B cell (primary cell): ENCODE measurements at regions not wholly inside any gene's neighbourhood (a gene's known extent, or its start where the extent isn't known, plus 50 kb on each side); places are given as distances from the start of the nearest gene placed in this dataset.

Experiments used
- ATAC-seq: fragments of 200-7000 bp; cut with Tn5 transposase; one replicate; pipeline ENCODE4 v1.10.0; 2021; ENCODE audit warnings: low read depth, mild to moderate bottlenecking, moderate number of reproducible peaks, moderate library complexity
- CTCF ChIA-PET: fragments of 350-600 bp; sonication (Branson Sonifier 250); formaldehyde crosslinking; loops from one replicate; lab custom pipeline; 2021; ENCODE audit warnings: antibody characterized with exemption, inconsistent platforms; lab: Charles Lee
- POLR2A ChIA-PET: fragments of 350-600 bp; sonication (Branson Sonifier 250); formaldehyde crosslinking; loops from one replicate; lab custom pipeline; 2021; ENCODE audit warnings: antibody characterized with exemption; lab: Charles Lee
- DNase-seq: peaks from one replicate; pipeline ENCODE4 v3.0.0; 2013
- H2AFZ ChIP-seq: 2 replicates; pipeline ENCODE4 v1.6.1; 2012; ENCODE audit warnings: mild to moderate bottlenecking, low read depth, low read length; ENCODE audit not compliant: insufficient read depth, poor library complexity, severe bottlenecking
- H3K27ac ChIP-seq, 2 donors: 1 replicate in 1 of 2; 2 replicates in 1 of 2; pipeline ENCODE4 v1.5.1; 2012 to 2013; ENCODE audit warnings: low read length in 2 of 2, mild to moderate bottlenecking in 2 of 2, moderate library complexity in 1 of 2
- H3K27me3 ChIP-seq, 4 experiments: fragments of 200-600 bp in 1 of 4; sonication (generic) in 1 of 4; replicated peaks in 1 of 4; 1 replicate in 2 of 4; 2 replicates in 2 of 4; pipeline versions ENCODE4 v1.6.1 to v1.7.0; 2013 to 2016; ENCODE audit warnings: low read length in 3 of 4, mild to moderate bottlenecking in 2 of 4, mixed read lengths in 1 of 4, moderate library complexity in 1 of 4; ENCODE audit not compliant: insufficient read depth in 4 of 4, control insufficient read depth in 3 of 4; ENCODE audit errors: control extremely low read depth in 1 of 4
- H3K36me3 ChIP-seq, 2 experiments: replicated peaks in 1 of 2; 1 replicate in 1 of 2; 2 replicates in 1 of 2; pipeline versions ENCODE4 v1.6.1 to v1.7.1; 2013; ENCODE audit warnings: low read length in 1 of 2; ENCODE audit not compliant: insufficient read depth in 2 of 2, control insufficient read depth in 1 of 2; ENCODE audit errors: control extremely low read depth in 1 of 2, extremely low read depth in 1 of 2
- H3K4me1 ChIP-seq, 2 donors: fragments of 200-600 bp in 1 of 2; sonication (generic) in 1 of 2; 1 replicate in 1 of 2; 2 replicates in 1 of 2; pipeline versions ENCODE4 v1.5.1 to v1.6.1; 2013 to 2017; ENCODE audit warnings: low read length in 2 of 2; ENCODE audit not compliant: control insufficient read depth in 2 of 2, insufficient read depth in 2 of 2
- H3K4me2 ChIP-seq: replicated peaks from 2 replicates; pipeline ENCODE3; 2012; ENCODE audit warnings: mild to moderate bottlenecking, low read depth, low read length; ENCODE audit not compliant: poor library complexity, severe bottlenecking
- H3K4me3 ChIP-seq, 5 experiments: fragments of 200-600 bp in 1 of 5; sonication (generic) in 1 of 5; 1 replicate in 3 of 5; 2 replicates in 2 of 5; pipeline versions ENCODE4 v1.5.1 to v1.7.0; 2011 to 2016; ENCODE audit warnings: low read length in 4 of 5, mild to moderate bottlenecking in 4 of 5, low read depth in 2 of 5, control low read depth in 1 of 5, moderate library complexity in 1 of 5; ENCODE audit not compliant: insufficient read depth in 1 of 5; ENCODE audit errors: control extremely low read depth in 1 of 5, extremely low read depth in 1 of 5
- H3K79me2 ChIP-seq: fragments of 200-600 bp; sonication (generic); one replicate; pipeline ENCODE4 v1.6.0; 2016; ENCODE audit warnings: low read length; ENCODE audit not compliant: control insufficient read depth, insufficient read depth
- H3K9ac ChIP-seq: fragments of 200-600 bp; sonication (generic); 2 replicates; pipeline ENCODE4 v1.6.1; 2017; ENCODE audit warnings: mild to moderate bottlenecking, low read length, moderate library complexity
- H3K9me3 ChIP-seq, 3 donors: one replicate each; pipeline versions ENCODE4 v1.6.1 to v1.7.1; 2013; ENCODE audit warnings: low read length in 2 of 3; ENCODE audit not compliant: control insufficient read depth in 2 of 3, insufficient read depth in 1 of 3; ENCODE audit errors: control extremely low read depth in 1 of 3
- H4K20me1 ChIP-seq: 2 replicates; pipeline ENCODE4 v1.6.0; 2012; ENCODE audit warnings: mild to moderate bottlenecking, low read length; ENCODE audit not compliant: insufficient read depth, control insufficient read depth, poor library complexity, severe bottlenecking
- H3K27ac Mint-ChIP-seq: one replicate; pipeline ENCODE4 v1.8.0; 2021; ENCODE audit warnings: mixed read lengths
- H3K27me3 Mint-ChIP-seq: one replicate; pipeline ENCODE4 v1.8.0; 2021; ENCODE audit warnings: mixed read lengths
- H3K4me1 Mint-ChIP-seq: one replicate; pipeline ENCODE4 v1.8.0; 2021; ENCODE audit warnings: mixed read lengths
- H3K4me3 Mint-ChIP-seq: one replicate; pipeline ENCODE4 v1.8.0; 2021; ENCODE audit warnings: mixed read lengths
- H3K9me3 Mint-ChIP-seq: one replicate; pipeline ENCODE4 v1.8.0; 2022; ENCODE audit warnings: mixed read lengths; ENCODE audit not compliant: insufficient read depth
- CTCF ChIP-seq: fragments of 200-600 bp; IDR thresholded peaks from one replicate; pipeline ENCODE4 v1.8.0; 2022; ENCODE audit warnings: antibody characterized with exemption, mild to moderate bottlenecking
- EZH2 ChIP-seq: IDR thresholded peaks from 2 replicates; pipeline ENCODE4 v1.6.1; 2012; ENCODE audit warnings: borderline replicate concordance, low read depth, mild to moderate bottlenecking, moderate library complexity, low read length; ENCODE audit not compliant: insufficient read depth, poor library complexity, severe bottlenecking
- WGBS: methylation state at CpG from one replicate; pipeline ENCODE4 v1.1.5; 2013; ENCODE audit warnings: missing lambda C conversion rate; ENCODE audit not compliant: insufficient coverage; 5-methylcytosine and 5-hydroxymethylcytosine counted together
- intact Hi-C: fragments of 100-400 bp; cut with micrococcal nuclease; formaldehyde crosslinking; loops from one replicate; pipeline ENCODE4 v1.10.0; 2022

GRCh38 chr17:77428749-77429368 lies 288.1 kb downstream of the SEC14L1 start:
- POLR2A ChIA-PET, result interaction anchor here (1.0 to 5.3 kb wide), 13 partner anchors 11 to 98 kb away, joined by 3 to 48 read pairs (median 12); no protein-coding TSS in a partner anchor
- Histone ChIP-seq H3K4me3 (no peak overlapping the region), H3K4me2 (peak overlapping the region; percentile 65), H3K79me2 (peaks cover 57% of the 10 kb centered on the region), H3K4me1 (peaks cover 91 to 92% of the 10 kb centered on the region in 2 donors), H2AFZ (no peak overlapping the region), H3K36me3 (no peaks in the 10 kb centered on the region), H4K20me1 (no peaks in the 10 kb centered on the region), H3K9me3 (no peaks in the 10 kb centered on the region), H3K27me3 (no peaks in the 10 kb centered on the region), H3K27ac (peak overlapping the region; percentile 43 to 45), H3K9ac (peak overlapping the region; percentile 35)
- DNase-seq (no peak), ATAC-seq (no peak)
- Mint-ChIP-seq H3K27ac (peak overlapping the region; percentile 85), H3K27me3 (no peaks in the 10 kb centered on the region), H3K4me3 (peak overlapping the region; percentile 81), H3K9me3 (no peaks in the 10 kb centered on the region), H3K4me1 (peaks cover 74% of the 10 kb centered on the region)
- intact Hi-C loops, result loop anchor here (1.0 to 2.0 kb wide), 2 partner anchors 23 to 98 kb away; no protein-coding TSS in a partner anchor
- CTCF ChIA-PET, result interaction anchor here (1.0 to 27.0 kb wide), 21 partner anchors 10 to 590 kb away, joined by 3 to 699 read pairs (median 10); no protein-coding TSS in a partner anchor
- 56% methylated on average over 16 of the region's 16 CpGs for WGBS
- TF ChIP-seq CTCF (no peak), EZH2 (no peak)

DNA sequence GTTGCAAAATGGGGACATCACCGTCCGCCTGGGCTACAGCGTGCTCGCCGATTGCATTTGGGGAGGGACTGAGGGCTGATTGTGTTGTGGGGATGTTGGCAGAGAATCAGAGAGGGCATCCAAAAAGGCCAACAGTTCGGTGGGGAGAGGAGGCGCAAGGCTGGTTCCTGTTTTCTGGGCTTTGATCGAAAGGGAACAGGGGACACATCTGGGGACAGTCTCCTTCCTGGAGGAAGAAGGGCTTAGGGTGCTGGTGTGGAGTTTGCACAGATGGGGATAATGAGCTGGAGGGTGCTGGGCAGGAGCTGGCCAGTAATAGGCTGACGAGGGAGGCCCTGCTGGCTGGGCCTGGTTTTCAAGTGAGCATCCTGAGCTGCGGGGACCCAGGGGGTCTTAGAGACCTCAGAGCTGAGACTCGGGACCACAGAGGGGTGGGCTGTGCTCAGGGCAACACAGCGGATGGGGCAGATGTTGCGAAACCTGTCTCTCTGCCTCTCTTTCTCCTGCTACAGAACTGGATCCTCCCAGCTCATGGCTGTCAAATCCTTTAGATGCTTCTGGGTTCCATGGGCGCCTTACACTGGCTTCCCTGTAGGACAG lies 288.7 kb downstream of the SEC14L1 start:
- H3K9ac ChIP-seq, result no peak overlapping the region
- no peaks in the 10 kb centered on the region for H3K36me3 ChIP-seq
- peak overlapping the region; percentile 65 for H3K4me2 ChIP-seq

More for the DNA sequence above, 288.7 kb downstream of the SEC14L1 start:
- intact Hi-C loops, result loop anchor here (1.0 to 2.0 kb wide), 2 partner anchors 23 to 99 kb away; no protein-coding TSS in a partner anchor
- ATAC-seq (no peak), DNase-seq (no peak)
- H4K20me1 ChIP-seq, result no peaks in the 10 kb centered on the region
- peaks cover 97 to 98% of the 10 kb centered on the region in 2 donors for H3K4me1 ChIP-seq
- no peak overlapping the region for H2AFZ ChIP-seq
- no peaks in the 10 kb centered on the region for H3K9me3 ChIP-seq
- H3K4me1 Mint-ChIP-seq, result peaks cover 80% of the 10 kb centered on the region
- CTCF ChIA-PET, result interaction anchor here (0.5 to 27.0 kb wide), 27 partner anchors 10 to 589 kb away, joined by 3 to 699 read pairs (median 8); no protein-coding TSS in a partner anchor
- no peak for TF ChIP-seq CTCF
- TF ChIP-seq EZH2, result no peak
- H3K4me3 ChIP-seq, result no peak overlapping the region
- peak overlapping the region; percentile 81 for H3K4me3 Mint-ChIP-seq
- no peaks in the 10 kb centered on the region for H3K27me3 ChIP-seq
- no peaks in the 10 kb centered on the region for H3K9me3 Mint-ChIP-seq
- POLR2A ChIA-PET, result interaction anchor here (0.6 to 5.3 kb wide), 16 partner anchors 10 to 104 kb away, joined by 3 to 48 read pairs (median 8); no protein-coding TSS in a partner anchor
- H3K27me3 Mint-ChIP-seq, result no peaks in the 10 kb centered on the region
- WGBS, result 55% methylated on average over 14 of the region's 14 CpGs
- H3K79me2 ChIP-seq, result peaks cover 63% of the 10 kb centered on the region
- H3K27ac ChIP-seq, result peak overlapping the region; percentile 43 to 45
- H3K27ac Mint-ChIP-seq, result peak overlapping the region; percentile 85
